ENCODE measurements at regions not wholly inside any gene's neighbourhood (a gene's known extent, or its start where the extent isn't known, plus 50 kb on each side); places are given as distances from the start of the nearest gene placed in this dataset.

DNA sequence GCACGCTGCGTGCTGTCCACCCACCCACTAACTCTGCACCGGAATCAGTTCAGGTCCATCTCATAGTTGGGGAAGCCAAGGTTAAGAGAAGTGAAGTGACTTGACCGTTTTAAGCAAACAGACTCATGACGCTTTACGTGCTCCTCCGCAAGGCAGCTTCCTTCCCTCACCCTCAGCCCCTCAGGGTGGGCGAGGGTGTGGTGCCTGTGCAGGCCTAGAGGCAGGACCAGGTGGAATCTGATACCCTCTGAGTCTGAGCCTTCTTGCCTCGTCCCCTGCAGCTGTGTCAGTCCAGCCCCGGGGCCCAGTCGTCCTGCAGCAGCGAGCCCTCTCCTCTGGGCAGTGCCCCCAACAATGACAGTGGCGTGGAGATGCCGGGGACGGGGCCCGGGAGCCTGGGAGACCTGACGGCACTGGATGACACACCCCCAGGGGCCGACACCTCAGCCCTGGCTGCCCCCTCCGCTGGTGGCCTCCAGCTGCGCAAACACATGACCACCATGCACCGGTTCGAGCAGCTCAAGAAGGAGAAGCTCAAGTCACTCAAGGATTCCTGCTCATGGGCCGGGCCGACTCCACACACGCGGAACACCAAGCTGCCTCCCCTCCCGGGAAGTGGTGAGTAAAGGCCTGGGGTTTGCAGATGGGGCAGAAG lies 250.5 kb downstream of the GLI2 start:
- H3K27ac Mint-ChIP-seq, result no peak overlapping the region
- no peak overlapping the region for H3K4me3 Mint-ChIP-seq
- POLR2A ChIA-PET, result no interaction called here
- DNase-seq (peak in 1 of 10 donors; percentile 58), ATAC-seq (no peak)
- no peaks in the 10 kb centered on the region for H3K36me3 Mint-ChIP-seq
- H3K27me3 Mint-ChIP-seq, result no peaks in the 10 kb centered on the region
- no peaks in the 10 kb centered on the region for H3K9me3 Mint-ChIP-seq
- H3K4me1 Mint-ChIP-seq, result no peaks in the 10 kb centered on the region

DNA sequence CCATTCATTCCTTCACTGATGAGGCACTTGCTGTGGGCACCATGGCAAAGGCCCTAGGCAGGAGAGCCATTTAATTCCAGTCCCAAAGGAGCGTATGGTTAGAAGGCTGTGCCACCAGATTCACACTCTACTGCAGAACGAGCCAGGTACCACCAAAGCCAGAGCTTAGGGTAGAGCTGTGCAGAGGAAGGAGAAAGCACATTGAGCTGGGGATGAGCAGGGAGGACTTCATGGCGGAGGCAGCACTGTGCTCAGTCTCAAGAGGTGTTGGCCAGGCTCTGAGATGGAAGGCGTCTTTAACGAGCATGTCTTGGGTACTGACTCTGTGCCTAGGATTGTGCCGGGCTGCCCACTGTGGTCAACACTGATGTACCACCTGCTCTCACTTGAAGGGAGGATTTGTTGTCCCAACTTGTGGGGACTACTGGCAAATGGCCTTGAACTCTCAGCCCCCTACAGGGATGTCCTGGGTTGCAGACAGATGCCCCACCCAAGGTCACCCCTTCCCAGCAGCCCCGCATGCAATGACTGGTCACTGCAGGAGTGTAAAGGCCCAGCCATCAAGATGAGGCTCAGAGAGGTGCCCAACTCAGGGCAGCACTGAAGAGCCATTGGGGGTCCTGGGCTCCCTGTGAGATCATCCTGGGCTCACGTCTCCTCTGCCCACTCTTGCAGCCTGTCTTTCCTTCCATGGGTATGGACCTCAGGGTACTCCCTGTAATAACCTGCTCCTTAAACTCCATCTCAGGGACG lies 251.4 kb downstream of the GLI2 start:
- no peaks in the 10 kb centered on the region for H3K27me3 Mint-ChIP-seq
- H3K9me3 Mint-ChIP-seq, result no peaks in the 10 kb centered on the region
- POLR2A ChIA-PET, result no interaction called here
- no peaks in the 10 kb centered on the region for H3K36me3 Mint-ChIP-seq
- H3K4me1 Mint-ChIP-seq, result no peaks in the 10 kb centered on the region
- no peak for DNase-seq
- ATAC-seq, result no peak
- H3K27ac Mint-ChIP-seq, result no peak overlapping the region
- H3K4me3 Mint-ChIP-seq, result no peak overlapping the region

DNA sequence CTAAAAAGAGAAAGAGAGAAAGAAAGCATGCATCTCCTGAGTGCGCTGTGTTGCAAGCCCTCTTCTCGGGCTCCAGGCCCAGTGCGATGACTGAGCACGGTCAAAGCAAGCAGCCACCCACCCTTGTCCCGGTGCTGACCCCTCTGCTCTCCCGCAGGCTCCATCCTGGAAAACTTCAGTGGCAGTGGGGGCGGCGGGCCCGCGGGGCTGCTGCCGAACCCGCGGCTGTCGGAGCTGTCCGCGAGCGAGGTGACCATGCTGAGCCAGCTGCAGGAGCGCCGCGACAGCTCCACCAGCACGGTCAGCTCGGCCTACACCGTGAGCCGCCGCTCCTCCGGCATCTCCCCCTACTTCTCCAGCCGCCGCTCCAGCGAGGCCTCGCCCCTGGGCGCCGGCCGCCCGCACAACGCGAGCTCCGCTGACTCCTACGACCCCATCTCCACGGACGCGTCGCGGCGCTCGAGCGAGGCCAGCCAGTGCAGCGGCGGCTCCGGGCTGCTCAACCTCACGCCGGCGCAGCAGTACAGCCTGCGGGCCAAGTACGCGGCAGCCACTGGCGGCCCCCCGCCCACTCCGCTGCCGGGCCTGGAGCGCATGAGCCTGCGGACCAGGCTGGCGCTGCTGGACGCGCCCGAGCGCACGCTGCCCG lies 252.5 kb downstream of the GLI2 start:
- POLR2A ChIA-PET, result no interaction called here
- Mint-ChIP-seq H3K36me3 (no peaks in the 10 kb centered on the region), H3K9me3 (no peaks in the 10 kb centered on the region), H3K4me3 (no peak overlapping the region), H3K27me3 (peaks cover 0 to 4% (median 0%) of the 10 kb centered on the region in 5 donors), H3K27ac (no peak overlapping the region), H3K4me1 (no peaks in the 10 kb centered on the region)
- DNase-seq, result no peak
- no peak for ATAC-seq

DNA sequence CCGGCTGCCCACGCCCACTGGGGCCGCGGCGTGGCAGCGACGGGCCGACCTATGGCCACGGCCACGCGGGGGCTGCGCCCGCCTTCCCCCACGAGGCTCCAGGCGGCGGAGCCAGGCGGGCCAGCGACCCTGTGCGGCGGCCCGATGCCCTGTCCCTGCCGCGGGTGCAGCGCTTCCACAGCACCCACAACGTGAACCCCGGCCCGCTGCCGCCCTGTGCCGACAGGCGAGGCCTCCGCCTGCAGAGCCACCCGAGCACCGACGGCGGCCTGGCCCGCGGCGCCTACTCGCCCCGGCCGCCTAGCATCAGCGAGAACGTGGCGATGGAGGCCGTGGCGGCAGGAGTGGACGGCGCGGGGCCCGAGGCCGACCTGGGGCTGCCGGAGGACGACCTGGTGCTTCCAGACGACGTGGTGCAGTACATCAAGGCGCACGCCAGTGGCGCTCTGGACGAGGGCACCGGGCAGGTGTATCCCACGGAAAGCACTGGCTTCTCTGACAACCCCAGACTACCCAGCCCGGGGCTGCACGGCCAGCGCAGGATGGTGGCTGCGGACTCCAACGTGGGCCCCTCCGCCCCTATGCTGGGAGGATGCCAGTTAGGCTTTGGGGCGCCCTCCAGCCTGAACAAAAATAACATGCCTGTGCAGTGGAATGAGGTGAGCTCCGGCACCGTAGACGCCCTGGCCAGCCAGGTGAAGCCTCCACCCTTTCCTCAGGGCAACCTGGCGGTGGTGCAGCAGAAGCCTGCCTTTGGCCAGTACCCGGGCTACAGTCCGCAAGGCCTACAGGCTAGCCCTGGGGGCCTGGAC lies 253.2 kb downstream of the GLI2 start:
- Mint-ChIP-seq H3K27me3 (peaks cover 0 to 4% (median 0%) of the 10 kb centered on the region in 5 donors), H3K27ac (no peak overlapping the region), H3K4me1 (no peaks in the 10 kb centered on the region), H3K4me3 (no peak overlapping the region), H3K36me3 (no peaks in the 10 kb centered on the region), H3K9me3 (no peaks in the 10 kb centered on the region)
- peak in 1 of 10 donors; percentile 41 for DNase-seq
- POLR2A ChIA-PET, result no interaction called here
- ATAC-seq, result no peak

DNA sequence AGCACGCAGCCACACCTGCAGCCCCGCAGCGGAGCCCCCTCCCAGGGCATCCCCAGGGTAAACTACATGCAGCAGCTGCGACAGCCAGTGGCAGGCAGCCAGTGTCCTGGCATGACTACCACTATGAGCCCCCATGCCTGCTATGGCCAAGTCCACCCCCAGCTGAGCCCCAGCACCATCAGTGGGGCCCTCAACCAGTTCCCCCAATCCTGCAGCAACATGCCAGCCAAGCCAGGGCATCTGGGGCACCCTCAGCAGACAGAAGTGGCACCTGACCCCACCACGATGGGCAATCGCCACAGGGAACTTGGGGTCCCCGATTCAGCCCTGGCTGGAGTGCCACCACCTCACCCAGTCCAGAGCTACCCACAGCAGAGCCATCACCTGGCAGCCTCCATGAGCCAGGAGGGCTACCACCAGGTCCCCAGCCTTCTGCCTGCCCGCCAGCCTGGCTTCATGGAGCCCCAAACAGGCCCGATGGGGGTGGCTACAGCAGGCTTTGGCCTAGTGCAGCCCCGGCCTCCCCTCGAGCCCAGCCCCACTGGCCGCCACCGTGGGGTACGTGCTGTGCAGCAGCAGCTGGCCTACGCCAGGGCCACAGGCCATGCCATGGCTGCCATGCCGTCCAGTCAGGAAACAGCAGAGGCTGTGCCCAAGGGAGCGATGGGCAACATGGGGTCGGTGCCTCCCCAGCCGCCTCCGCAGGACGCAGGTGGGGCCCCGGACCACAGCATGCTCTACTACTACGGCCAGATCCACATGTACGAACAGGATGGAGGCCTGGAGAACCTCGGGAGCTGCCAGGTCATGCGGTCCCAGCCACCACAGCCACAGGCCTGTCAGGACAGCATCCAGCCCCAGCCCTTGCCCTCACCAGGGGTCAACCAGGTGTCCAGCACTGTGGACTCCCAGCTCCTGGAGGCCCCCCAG lies 254.1 kb downstream of the GLI2 start:
- Mint-ChIP-seq H3K27me3 (peaks cover 0 to 4% (median 0%) of the 10 kb centered on the region in 5 donors), H3K4me1 (no peaks in the 10 kb centered on the region), H3K36me3 (no peaks in the 10 kb centered on the region), H3K27ac (no peak overlapping the region), H3K4me3 (no peak overlapping the region), H3K9me3 (no peaks in the 10 kb centered on the region)
- DNase-seq, result peak in 1 of 10 donors; percentile 45
- no peak for ATAC-seq
- POLR2A ChIA-PET, result no interaction called here

DNA sequence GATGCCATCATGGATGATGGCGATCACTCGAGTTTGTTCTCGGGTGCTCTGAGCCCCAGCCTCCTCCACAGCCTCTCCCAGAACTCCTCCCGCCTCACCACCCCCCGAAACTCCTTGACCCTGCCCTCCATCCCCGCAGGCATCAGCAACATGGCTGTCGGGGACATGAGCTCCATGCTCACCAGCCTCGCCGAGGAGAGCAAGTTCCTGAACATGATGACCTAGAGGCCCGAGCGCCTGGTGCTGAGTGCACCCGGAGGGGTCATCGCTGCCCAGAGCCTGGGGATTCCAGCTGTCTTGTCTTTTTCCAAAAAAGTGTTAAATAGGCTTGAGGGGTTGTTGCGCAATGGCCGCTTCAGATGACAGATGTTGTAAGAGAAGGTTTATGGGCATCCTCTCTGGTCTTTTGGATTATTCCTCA lies 254.8 kb downstream of the GLI2 start:
- no peak for ATAC-seq
- no peaks in the 10 kb centered on the region for H3K9me3 Mint-ChIP-seq
- DNase-seq, result peak in 1 of 10 donors; percentile 57
- H3K4me1 Mint-ChIP-seq, result no peaks in the 10 kb centered on the region
- POLR2A ChIA-PET, result no interaction called here
- peaks cover 0 to 9% (median 0%) of the 10 kb centered on the region in 5 donors for H3K27me3 Mint-ChIP-seq
- no peak overlapping the region for H3K4me3 Mint-ChIP-seq
- no peak overlapping the region for H3K27ac Mint-ChIP-seq
- H3K36me3 Mint-ChIP-seq, result no peaks in the 10 kb centered on the region

DNA sequence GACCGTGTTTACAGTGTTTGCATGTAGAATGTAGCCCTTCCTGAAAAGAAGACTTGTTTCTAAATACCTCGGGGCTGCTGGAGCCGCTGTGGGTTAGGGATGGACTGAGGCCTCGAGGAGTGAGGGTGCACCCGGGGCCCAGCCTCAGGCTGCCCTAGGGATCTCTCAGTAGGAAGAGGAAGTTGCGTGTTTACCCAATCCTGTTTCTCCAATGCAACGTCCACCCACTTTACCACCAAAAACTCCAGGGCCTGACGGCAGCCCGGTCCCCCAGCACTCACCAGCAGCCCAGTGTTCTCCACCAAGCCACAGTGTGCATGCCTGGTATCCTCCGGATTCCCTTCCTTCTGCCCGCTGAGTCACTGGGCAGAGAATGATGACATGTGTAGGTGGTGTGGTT lies 255.8 kb downstream of the GLI2 start:
- POLR2A ChIA-PET, result no interaction called here
- no peaks in the 10 kb centered on the region for H3K4me1 Mint-ChIP-seq
- DNase-seq (no peak), ATAC-seq (no peak)
- H3K27ac Mint-ChIP-seq, result no peak overlapping the region
- H3K4me3 Mint-ChIP-seq, result no peak overlapping the region
- no peaks in the 10 kb centered on the region for H3K9me3 Mint-ChIP-seq
- H3K27me3 Mint-ChIP-seq, result peaks cover 0 to 9% (median 0%) of the 10 kb centered on the region in 5 donors
- no peaks in the 10 kb centered on the region for H3K36me3 Mint-ChIP-seq

DNA sequence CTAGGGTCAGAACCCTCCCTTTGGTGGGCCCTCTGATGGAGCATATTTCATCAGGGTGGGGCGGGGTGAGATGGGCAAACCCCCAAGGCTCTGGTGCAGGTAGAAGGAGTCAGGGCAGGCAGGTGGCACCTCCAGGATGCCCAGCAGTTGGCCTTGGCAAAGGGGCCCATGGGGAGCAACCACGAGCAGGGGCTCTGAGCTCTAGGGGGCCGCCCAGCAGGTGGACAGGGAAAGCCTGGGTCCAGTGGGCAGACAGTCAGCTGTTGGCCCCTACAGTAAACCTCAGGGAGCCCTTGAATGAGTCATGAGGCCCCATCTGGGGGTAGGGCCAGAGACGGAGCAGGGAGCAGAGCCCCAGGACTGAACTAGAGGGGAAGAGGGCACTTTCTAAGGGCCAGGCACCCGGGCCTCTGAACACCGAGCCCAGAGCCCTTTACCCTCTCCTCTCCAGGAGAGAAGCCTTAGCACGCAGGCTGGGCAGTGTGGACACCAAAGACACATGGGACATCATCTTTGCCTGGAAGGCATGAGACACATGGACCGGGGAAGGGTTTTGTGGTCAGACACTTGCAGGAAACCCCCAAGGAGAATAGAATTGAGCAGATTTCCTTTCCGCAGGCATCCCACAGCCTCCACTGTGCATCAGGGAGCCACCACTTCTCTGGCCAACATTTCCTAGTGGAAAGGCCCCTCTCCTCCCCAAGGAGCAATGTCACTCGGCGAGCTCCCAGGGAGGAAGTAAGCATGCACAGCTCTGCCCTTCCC lies 257.3 kb downstream of the GLI2 start:
- no peaks in the 10 kb centered on the region for H3K4me1 Mint-ChIP-seq
- H3K27me3 Mint-ChIP-seq, result peaks cover 0 to 9% (median 1%) of the 10 kb centered on the region in 5 donors
- H3K27ac Mint-ChIP-seq, result no peak overlapping the region
- H3K9me3 Mint-ChIP-seq, result no peaks in the 10 kb centered on the region
- H3K4me3 Mint-ChIP-seq, result no peak overlapping the region
- DNase-seq (peak in 1 of 10 donors; percentile 47), ATAC-seq (no peak)
- POLR2A ChIA-PET, result no interaction called here
- no peaks in the 10 kb centered on the region for H3K36me3 Mint-ChIP-seq

DNA sequence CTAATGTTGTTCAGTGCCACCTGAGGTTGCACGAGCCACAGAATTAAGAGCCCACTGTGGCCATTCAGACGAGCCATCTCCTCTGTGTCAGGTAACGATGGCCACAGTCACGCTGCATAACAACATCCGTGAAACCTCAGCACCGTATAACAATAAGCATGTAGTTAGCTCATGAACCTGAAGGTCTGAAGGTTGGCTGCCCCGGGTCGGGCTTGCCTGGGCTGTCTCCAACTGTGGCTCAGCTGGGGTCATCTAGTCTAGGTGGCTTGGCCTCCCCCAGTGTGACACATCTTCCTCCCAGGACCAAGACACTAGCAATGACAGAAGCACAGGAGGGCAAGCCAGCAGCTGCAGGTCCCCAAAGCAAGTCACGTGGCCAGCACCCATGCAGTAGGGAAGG lies 258.0 kb downstream of the GLI2 start:
- POLR2A ChIA-PET, result no interaction called here
- Mint-ChIP-seq H3K4me3 (no peak overlapping the region), H3K9me3 (no peaks in the 10 kb centered on the region), H3K27ac (no peak overlapping the region), H3K36me3 (no peaks in the 10 kb centered on the region), H3K27me3 (peaks cover 0 to 9% (median 1%) of the 10 kb centered on the region in 5 donors), H3K4me1 (no peaks in the 10 kb centered on the region)
- ATAC-seq (no peak), DNase-seq (no peak)

DNA sequence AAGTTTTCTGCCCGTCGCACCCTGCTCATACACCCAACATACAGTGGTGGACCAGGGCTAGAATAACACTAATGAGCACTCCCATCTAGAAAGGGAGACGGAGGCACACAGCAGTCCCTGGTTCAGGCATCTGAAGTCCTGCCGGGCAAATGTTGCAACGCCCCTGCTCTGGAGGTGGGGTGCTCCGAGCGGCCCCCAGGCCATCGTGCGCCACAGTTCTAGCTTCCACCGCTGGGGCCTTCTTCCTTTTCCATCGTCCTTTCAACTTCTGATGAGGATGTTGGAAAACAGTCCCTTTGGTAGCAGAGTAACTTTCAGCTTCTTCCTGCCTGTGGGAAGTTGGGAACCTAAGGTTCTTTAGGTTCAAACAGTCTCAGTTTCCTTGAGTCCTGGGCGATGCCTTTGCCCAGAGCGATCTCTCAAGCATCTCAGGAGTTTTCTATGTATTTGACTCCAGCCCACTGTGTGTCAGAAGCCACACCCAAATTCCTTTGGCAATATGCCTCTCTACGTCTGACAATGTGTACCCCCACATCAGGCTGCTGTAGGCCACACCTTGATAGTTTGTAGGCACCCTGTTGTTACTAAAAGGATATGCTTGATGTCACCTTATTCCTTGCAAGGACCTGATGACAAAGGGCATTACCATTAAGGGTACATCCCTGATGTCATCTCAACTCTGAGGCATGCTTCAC lies 258.8 kb downstream of the GLI2 start:
- POLR2A ChIA-PET, result no interaction called here
- DNase-seq, result no peak

DNA sequence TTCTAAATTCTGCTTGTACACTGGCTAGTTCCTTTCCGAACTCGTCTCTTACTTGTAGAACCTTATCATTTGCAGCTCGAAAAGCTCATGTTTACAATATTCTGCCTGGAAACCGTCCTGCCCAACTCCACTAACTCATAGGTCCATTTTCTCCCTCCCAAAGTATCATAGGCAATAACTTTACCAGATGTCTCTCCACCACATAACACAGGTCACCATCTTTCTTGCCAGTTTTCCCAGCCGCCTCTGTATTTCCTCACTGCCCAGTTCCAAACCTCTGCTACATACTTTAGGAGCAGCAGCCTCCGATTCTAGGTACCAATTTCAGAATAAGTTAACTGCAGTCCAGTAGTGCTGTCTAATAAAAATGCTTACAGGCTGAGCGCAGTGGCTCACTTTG lies 259.5 kb downstream of the GLI2 start:
- ATAC-seq, result no peak
- no peaks in the 10 kb centered on the region for H3K36me3 Mint-ChIP-seq
- H3K27ac Mint-ChIP-seq, result no peak overlapping the region

More for the DNA sequence above, 258.8 kb downstream of the GLI2 start:
- no peaks in the 10 kb centered on the region for H3K36me3 Mint-ChIP-seq
- H3K4me1 Mint-ChIP-seq, result no peaks in the 10 kb centered on the region
- H3K9me3 Mint-ChIP-seq, result no peaks in the 10 kb centered on the region
- H3K27me3 Mint-ChIP-seq, result peaks cover 0 to 9% (median 1%) of the 10 kb centered on the region in 5 donors
- no peak for ATAC-seq
- no peak overlapping the region for H3K27ac Mint-ChIP-seq
- H3K4me3 Mint-ChIP-seq, result no peak overlapping the region

More for the DNA sequence above, 259.5 kb downstream of the GLI2 start:
- H3K27me3 Mint-ChIP-seq, result peaks cover 0 to 9% (median 1%) of the 10 kb centered on the region in 5 donors
- POLR2A ChIA-PET, result no interaction called here
- DNase-seq, result no peak
- no peaks in the 10 kb centered on the region for H3K4me1 Mint-ChIP-seq
- no peaks in the 10 kb centered on the region for H3K9me3 Mint-ChIP-seq
- H3K4me3 Mint-ChIP-seq, result no peak overlapping the region

Measured in naive thymus-derived CD8-positive, alpha-beta T cell (primary cell).